Vagina (tissue), 2 donors: ENCODE measurements at regions not wholly inside any gene's neighbourhood (a gene's known extent, or its start where the extent isn't known, plus 50 kb on each side); places are given as distances from the start of the nearest gene placed in this dataset.

ENCODE experiments used
- POLR2A ChIP-seq, 2 donors: fragments of 450-650 bp; IDR thresholded peaks; one replicate each; pipeline ENCODE4 v1.6.1; 2017; ENCODE audit warnings: antibody characterized with exemption in 2 of 2, mild to moderate bottlenecking in 2 of 2, moderate library complexity in 2 of 2
- POLR2AphosphoS5 ChIP-seq, 2 donors: sonication (generic); formaldehyde crosslinking; IDR thresholded peaks; one replicate each; pipeline ENCODE4 v1.9.0; 2017; ENCODE audit warnings: antibody characterized with exemption in 2 of 2, mild to moderate bottlenecking in 2 of 2, low read depth in 1 of 2; ENCODE audit not compliant: insufficient read depth in 1 of 2
- TF ChIP-seq, protein P1 (sequence below), 3 experiments: fragments of 450-650 bp in 2 of 3; fragments of 200-600 bp in 1 of 3; sonication (generic) in 1 of 3; IDR thresholded peaks; one replicate each; pipeline ENCODE4 v1.5.1; 2017 to 2019; ENCODE audit warnings: antibody characterized with exemption in 3 of 3, mild to moderate bottlenecking in 2 of 3, moderate library complexity in 2 of 3

DNA sequence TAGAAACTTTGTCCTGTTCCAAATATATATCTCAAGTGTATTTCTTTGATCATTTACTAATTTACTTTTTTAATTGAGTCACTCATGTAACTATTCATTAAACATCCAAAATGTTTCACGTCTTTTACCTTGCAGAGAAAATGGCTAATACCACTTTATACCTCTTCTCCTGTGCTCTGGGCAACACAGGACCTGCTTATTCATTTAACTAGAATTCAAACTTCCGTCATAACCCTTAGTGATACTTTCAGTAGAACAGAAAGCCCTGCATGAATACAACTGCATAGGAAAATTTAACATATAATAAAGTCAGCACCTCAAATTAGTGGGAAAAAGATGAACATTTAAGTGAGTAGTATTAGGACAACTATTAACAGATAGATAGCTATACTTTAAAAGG, 205.2 kb downstream of the MREG start:
- TF ChIP-seq, protein P1, sequence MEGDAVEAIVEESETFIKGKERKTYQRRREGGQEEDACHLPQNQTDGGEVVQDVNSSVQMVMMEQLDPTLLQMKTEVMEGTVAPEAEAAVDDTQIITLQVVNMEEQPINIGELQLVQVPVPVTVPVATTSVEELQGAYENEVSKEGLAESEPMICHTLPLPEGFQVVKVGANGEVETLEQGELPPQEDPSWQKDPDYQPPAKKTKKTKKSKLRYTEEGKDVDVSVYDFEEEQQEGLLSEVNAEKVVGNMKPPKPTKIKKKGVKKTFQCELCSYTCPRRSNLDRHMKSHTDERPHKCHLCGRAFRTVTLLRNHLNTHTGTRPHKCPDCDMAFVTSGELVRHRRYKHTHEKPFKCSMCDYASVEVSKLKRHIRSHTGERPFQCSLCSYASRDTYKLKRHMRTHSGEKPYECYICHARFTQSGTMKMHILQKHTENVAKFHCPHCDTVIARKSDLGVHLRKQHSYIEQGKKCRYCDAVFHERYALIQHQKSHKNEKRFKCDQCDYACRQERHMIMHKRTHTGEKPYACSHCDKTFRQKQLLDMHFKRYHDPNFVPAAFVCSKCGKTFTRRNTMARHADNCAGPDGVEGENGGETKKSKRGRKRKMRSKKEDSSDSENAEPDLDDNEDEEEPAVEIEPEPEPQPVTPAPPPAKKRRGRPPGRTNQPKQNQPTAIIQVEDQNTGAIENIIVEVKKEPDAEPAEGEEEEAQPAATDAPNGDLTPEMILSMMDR (IDR thresholded peaks at IDR 0.05): no peak
- TF ChIP-seq POLR2AphosphoS5 (IDR thresholded peaks at IDR 0.05; ENCODE audit: insufficient read depth in 1 of 2, low read depth in 1 of 2): no peak
- TF ChIP-seq POLR2A (IDR thresholded peaks at IDR 0.05): no peak
